GM12878 (cell line): ENCODE measurements at regions not wholly inside any gene's neighbourhood (a gene's known extent, or its start where the extent isn't known, plus 50 kb on each side); places are given as distances from the start of the nearest gene placed in this dataset.

ENCODE experiments used
- ETV6 ChIP-seq, 2 experiments: fragments of 450-650 bp in 1 of 2; IDR thresholded peaks in 1 of 2; conservative IDR thresholded peaks in 1 of 2; 2 replicates each; pipeline ENCODE4 v1.6.1; 2014; ENCODE audit warnings: antibody characterized with exemption in 1 of 2, borderline replicate concordance in 1 of 2, low read depth in 1 of 2, mild to moderate bottlenecking in 1 of 2, moderate library complexity in 1 of 2
- POLR2A ChIP-seq: IDR thresholded peaks from 2 replicates; pipeline ENCODE4 v1.6.1; 2011; ENCODE audit warnings: low read depth, mild to moderate bottlenecking, low read length
- POLR2AphosphoS2 ChIP-seq: IDR thresholded peaks from 2 replicates; pipeline ENCODE4 v1.6.1; 2011; ENCODE audit warnings: low read depth, mild to moderate bottlenecking, low read length, improper control_type of control experiment, moderate library complexity
- TF ChIP-seq, protein P1 (sequence below): IDR thresholded peaks from 2 replicates; pipeline ENCODE4 v1.6.1; 2012; ENCODE audit warnings: mild to moderate bottlenecking, low read depth, low read length
- TF ChIP-seq, protein P2 (sequence below), 3 experiments: IDR thresholded peaks in 2 of 3; conservative IDR thresholded peaks in 1 of 3; 2 replicates each; pipeline ENCODE4 v1.5.1; 2011; ENCODE audit warnings: low read depth in 3 of 3, low read length in 3 of 3, mild to moderate bottlenecking in 3 of 3, control low read depth in 2 of 3, moderate library complexity in 2 of 3, inconsistent platforms in 1 of 3, mixed read lengths in 1 of 3; ENCODE audit not compliant: control insufficient read depth in 2 of 3, insufficient read depth in 1 of 3; ENCODE audit errors: extremely low read depth in 1 of 3
- TF ChIP-seq, protein P3 (sequence below): fragments of 450-650 bp; IDR thresholded peaks from 2 replicates; pipeline ENCODE4 v1.6.1; 2017; ENCODE audit warnings: borderline replicate concordance

DNA sequence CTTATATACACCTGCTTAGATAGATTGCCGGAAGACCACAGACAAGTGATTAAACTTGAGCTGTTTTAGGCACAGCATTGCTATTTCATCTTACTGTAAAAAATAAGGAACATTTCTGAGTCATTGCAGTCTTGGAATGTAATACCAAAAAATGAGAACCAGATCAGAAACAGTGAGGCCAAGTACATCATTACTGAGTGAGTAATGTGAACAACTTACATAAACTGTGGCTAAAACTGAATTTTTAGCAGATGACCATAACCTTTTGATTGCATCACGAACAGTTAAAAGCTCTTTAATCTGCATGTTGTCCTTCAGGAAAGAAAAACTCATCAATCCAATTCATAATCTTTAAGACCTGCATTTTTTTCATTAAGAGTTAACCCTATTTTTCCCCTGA is 157.1 kb upstream of the FGF10 start:
- TF ChIP-seq, protein P1, sequence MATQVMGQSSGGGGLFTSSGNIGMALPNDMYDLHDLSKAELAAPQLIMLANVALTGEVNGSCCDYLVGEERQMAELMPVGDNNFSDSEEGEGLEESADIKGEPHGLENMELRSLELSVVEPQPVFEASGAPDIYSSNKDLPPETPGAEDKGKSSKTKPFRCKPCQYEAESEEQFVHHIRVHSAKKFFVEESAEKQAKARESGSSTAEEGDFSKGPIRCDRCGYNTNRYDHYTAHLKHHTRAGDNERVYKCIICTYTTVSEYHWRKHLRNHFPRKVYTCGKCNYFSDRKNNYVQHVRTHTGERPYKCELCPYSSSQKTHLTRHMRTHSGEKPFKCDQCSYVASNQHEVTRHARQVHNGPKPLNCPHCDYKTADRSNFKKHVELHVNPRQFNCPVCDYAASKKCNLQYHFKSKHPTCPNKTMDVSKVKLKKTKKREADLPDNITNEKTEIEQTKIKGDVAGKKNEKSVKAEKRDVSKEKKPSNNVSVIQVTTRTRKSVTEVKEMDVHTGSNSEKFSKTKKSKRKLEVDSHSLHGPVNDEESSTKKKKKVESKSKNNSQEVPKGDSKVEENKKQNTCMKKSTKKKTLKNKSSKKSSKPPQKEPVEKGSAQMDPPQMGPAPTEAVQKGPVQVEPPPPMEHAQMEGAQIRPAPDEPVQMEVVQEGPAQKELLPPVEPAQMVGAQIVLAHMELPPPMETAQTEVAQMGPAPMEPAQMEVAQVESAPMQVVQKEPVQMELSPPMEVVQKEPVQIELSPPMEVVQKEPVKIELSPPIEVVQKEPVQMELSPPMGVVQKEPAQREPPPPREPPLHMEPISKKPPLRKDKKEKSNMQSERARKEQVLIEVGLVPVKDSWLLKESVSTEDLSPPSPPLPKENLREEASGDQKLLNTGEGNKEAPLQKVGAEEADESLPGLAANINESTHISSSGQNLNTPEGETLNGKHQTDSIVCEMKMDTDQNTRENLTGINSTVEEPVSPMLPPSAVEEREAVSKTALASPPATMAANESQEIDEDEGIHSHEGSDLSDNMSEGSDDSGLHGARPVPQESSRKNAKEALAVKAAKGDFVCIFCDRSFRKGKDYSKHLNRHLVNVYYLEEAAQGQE: no peak
- TF ChIP-seq, protein P2, sequence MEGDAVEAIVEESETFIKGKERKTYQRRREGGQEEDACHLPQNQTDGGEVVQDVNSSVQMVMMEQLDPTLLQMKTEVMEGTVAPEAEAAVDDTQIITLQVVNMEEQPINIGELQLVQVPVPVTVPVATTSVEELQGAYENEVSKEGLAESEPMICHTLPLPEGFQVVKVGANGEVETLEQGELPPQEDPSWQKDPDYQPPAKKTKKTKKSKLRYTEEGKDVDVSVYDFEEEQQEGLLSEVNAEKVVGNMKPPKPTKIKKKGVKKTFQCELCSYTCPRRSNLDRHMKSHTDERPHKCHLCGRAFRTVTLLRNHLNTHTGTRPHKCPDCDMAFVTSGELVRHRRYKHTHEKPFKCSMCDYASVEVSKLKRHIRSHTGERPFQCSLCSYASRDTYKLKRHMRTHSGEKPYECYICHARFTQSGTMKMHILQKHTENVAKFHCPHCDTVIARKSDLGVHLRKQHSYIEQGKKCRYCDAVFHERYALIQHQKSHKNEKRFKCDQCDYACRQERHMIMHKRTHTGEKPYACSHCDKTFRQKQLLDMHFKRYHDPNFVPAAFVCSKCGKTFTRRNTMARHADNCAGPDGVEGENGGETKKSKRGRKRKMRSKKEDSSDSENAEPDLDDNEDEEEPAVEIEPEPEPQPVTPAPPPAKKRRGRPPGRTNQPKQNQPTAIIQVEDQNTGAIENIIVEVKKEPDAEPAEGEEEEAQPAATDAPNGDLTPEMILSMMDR (IDR thresholded peaks at IDR 0.05 in 2 of 3, conservative IDR thresholded peaks at IDR 0.05 in 1 of 3; ENCODE audit: control insufficient read depth in 2 of 3, extremely low read depth in 1 of 3, insufficient read depth in 1 of 3, low read depth in 3 of 3, low read length in 3 of 3): no peak
- TF ChIP-seq, protein P3, sequence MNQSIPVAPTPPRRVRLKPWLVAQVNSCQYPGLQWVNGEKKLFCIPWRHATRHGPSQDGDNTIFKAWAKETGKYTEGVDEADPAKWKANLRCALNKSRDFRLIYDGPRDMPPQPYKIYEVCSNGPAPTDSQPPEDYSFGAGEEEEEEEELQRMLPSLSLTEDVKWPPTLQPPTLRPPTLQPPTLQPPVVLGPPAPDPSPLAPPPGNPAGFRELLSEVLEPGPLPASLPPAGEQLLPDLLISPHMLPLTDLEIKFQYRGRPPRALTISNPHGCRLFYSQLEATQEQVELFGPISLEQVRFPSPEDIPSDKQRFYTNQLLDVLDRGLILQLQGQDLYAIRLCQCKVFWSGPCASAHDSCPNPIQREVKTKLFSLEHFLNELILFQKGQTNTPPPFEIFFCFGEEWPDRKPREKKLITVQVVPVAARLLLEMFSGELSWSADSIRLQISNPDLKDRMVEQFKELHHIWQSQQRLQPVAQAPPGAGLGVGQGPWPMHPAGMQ: no peak
- no peak for TF ChIP-seq POLR2AphosphoS2
- no peak for TF ChIP-seq POLR2A
- TF ChIP-seq ETV6 (conservative IDR thresholded peaks at IDR 0.05 in 1 of 2, IDR thresholded peaks at IDR 0.05 in 1 of 2; ENCODE audit: borderline replicate concordance in 1 of 2, low read depth in 1 of 2): no peak
